ENCODE measurements at regions not wholly inside any gene's neighbourhood (a gene's known extent, or its start where the extent isn't known, plus 50 kb on each side); places are given as distances from the start of the nearest gene placed in this dataset.

DNA sequence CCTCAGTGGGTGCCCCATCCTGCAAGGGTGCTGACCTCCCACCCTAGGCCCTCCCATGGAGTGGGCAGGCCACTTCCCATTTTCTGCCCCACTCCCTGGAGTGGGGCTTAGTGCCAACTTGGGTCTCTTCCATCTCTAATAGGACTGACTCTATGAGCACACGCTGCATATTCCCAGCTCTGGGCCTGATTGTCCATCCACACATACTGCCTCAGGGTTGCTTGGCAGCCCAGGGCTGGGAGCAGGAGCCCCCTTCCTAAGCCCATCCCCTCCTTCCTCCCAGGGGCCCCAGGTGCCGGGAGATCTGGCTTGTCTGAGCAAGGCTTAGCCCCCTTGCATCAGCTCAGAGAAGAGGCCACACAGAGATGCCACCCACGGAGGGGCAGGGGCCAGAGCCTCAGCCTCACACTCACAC lies 55.1 kb downstream of the PJA1 start:
- DNase-seq (ENCODE audit: low spot score) = no peak

DNA sequence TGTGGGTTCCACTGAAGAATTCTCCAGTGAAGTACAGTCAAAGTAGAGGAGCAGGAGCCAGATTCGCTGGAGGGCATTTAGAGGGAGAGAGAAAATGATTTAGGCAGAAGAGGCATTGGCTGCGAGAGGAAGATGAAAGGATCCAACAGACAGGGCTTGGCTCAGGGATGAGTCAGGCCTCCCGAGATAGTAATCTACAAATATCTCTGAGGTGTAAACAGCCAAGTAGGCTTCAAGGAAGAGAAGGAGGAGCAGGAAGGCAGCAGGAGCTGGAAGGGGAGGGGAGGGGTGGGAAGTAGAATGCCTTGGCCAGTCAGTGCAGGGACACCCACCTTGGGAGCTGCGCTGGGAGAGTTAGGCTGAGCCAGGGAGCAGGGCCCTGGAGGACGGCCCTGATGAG lies 55.5 kb downstream of the PJA1 start:
- DNase-seq (ENCODE audit: low spot score) = no peak

DNA sequence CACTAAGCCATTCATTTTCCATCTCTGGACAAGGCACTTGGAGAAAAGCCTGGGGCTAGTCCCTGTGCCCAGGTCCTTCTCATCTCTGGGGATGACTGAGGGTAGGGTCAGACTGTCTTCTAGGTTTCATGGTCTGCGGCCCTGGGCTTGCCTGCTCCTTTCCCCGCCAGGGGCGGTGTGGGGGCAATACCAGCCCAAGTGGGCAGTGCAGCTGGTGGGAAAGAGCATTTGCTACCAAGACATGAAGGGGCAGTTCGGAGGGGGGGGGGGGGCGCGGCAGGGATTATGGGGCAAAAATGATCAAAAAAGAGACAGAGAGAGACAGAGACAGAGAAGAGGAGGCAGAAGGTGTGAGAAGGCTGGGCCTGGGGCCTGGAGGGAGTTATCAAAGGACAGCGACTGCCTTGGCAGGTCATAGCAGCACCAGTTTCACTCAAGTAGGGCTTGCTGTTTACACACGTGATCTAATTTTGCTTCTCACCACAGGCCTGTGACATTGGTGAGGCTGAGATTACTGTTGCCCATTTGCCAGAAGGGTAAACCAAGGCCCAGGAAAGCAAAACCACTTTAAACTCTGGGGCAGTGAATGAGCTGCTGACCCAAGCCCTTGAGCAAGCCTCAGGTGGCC lies 56.1 kb downstream of the PJA1 start:
- no peak for DNase-seq (ENCODE audit: low spot score)

DNA sequence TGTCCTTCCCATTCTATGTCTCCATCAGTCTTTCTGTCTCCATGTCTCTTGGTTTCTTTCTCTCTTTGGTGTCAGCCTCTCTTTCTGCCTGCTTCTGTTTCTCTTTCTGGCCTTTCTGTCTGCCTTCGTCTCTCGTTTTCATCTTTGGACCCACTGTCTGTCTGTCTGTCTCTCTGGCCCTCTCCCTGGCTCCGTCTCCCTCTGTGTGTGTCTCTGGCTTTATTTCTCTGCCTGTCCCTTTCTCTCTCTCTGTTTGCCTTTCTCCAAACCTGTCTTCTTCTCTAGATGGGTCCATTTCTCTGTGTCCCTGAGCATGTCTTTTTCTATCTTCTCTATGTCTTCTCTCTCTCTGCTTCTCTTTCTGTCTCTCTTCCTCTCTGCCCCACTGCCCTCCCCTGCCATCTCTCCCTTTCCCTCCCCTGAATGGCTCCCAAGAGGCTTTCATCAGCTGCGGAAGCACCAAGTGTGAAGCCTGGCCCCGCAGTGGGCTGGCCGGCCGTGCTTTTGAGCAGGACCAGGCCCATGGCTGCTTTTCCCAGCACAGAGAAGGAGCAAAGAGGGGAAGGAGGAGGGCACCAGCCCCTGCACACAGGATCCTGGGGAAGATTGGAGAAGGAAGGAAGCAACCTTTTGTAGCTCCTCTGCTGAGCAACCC lies 57.4 kb downstream of the PJA1 start:
- DNase-seq (ENCODE audit: low spot score) = no peak

DNA sequence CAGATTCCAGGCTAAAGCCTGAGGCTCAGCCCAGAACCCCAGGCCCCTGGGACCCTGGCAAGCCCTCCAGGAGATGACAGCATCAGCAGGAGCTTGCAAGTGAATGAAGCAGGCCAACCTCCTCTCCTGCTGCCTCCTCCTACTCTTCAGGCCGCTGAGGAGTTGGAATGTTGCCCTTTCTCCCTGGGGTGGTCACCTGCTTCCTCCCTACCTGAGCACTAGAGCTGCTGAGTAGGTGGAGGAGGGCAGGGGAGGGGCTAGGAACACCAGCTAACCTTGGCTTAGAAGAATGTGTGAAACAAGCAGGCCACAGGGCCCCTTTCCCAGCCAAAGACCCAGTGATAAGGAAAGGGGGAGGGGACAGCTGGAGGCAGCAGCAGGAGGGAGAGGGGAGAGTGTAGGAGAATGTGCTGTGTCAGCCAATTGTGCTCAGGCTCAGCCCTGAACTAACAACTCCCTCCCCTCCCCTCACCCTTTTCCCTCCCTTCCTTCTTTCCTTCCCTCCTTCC lies 58.0 kb downstream of the PJA1 start:
- no peak for DNase-seq (ENCODE audit: low spot score)

DNA sequence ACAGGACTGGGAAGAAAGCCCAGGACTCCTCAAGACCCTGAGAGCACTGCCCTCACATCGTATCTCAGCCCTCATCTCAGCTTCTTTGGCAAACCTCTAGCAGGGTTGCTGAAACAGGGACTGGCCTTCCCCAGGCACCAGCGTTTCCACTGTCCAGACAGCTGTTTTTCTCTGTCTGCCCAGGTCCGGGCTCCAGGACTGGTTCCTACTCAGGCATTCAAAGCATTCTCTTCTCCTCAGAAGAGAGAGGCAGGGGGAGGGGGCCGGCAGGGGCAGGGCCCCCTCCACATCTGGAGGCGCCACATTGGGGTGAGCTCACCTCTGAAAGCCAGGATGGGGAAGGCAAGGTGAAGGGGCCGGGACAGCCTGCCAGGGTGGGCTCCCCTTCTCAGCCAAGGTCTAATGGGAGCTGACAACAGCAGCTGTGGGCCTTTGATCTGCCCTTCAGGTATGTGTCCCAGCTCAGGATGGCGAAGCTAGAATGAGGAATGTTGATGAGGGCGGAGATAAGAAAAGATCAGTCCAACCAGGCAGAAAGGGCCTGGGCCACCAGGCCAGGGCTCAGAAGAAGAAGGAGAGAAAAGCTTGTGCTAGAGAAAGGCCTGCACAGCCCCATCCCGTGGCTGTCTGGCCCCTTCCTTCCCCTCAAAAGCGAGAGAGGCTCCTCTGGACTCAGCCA lies 60.4 kb downstream of the PJA1 start:
- no peak for DNase-seq (ENCODE audit: low spot score)

DNA sequence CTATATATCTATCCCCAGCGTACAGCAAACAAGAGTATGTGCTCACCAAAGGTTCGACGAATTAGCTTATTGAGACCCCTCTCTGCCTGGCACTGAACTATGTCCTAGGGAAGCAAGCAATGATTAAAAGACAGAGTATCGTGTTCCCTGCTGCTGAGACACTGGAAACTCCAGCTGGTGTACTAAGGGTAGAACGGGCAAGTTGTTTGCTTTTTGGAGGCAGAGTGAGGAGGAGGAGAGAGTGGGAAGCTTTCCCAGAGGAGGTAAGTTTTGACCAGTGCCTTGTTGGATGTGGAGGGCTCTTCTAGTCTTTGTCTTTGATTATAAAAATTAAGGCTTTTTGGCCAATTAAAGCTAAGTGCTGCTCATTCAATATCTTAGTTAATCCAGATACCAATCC lies 61.7 kb downstream of the PJA1 start:
- DNase-seq (ENCODE audit: low spot score) = no peak

DNA sequence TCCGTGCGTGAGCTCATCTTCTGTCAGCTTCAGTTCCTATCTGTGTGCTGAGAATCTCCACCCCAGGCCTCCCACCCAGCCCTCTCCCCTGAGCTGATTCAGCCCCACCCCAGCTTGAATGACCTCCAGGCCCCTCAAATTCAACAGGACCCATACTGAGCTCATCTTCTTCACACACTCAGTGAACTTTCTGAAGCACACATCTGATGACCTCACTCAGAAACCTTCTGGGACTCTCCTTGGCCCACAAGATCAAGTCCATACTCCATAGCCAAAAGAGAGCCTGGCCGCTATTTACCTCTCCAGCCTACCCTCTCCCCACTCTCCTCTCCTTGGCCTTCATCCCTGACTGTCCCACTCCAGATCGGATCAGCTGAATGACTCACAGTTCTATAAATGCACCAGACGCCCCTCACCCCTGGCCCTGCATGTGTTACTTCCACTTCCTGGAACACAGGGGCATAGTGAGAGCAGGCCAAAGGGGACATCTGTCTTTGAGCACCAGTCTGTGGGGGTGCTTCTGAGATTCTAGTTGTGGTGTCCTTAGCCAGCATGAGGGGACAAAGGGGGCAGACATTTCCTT lies 62.5 kb downstream of the PJA1 start:
- no peak for DNase-seq (ENCODE audit: low spot score)

DNA sequence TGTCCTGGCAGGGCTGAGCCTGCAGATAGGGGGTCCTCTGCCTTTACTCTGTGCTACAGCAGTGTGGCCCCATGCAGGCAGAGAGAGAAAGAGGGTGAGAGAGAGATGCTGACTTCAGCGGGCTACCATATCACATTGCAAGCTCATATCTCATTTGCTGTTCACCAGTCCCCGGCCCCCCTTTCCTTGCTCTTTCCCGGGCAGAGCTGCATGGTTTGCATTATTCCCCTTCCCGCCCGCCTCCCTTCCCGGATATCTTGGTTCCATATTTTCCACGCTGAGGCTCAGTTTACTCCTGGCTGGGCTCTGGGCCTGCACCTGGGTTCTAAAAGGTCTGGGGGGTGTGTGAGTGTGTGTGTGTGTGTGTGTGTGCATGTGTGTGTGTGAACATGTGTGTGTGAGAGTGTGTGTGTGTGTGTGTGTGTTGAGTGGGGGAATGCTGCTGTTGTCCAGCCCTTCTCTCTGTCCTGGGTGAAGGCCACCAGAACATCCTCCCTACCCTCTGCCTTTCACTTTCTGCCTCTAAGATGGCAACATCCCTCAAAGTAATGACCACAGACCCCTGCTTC lies 63.5 kb downstream of the PJA1 start:
- no peak for DNase-seq (ENCODE audit: low spot score)

DNA sequence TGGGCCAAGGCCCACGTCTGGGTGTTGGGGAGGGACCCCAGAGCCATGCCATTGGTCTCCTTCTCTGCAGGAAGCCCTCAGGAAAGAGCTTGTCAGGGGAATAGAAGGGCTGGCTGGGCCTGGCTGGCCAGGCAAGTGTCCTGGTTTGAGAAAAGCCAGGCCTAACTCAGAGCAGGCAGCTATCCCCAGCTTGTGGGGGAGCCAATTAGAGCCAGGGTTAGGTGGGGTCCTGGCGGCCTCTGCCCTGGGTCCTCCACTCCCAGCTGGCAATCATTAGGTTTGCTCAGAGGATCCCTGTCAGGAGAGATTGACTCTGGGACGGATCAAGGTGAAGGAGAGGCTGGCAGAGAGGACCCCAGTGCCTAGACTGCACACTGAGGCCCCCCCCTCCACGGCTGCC lies 64.8 kb downstream of the PJA1 start:
- DNase-seq (ENCODE audit: low spot score) = no peak

DNA sequence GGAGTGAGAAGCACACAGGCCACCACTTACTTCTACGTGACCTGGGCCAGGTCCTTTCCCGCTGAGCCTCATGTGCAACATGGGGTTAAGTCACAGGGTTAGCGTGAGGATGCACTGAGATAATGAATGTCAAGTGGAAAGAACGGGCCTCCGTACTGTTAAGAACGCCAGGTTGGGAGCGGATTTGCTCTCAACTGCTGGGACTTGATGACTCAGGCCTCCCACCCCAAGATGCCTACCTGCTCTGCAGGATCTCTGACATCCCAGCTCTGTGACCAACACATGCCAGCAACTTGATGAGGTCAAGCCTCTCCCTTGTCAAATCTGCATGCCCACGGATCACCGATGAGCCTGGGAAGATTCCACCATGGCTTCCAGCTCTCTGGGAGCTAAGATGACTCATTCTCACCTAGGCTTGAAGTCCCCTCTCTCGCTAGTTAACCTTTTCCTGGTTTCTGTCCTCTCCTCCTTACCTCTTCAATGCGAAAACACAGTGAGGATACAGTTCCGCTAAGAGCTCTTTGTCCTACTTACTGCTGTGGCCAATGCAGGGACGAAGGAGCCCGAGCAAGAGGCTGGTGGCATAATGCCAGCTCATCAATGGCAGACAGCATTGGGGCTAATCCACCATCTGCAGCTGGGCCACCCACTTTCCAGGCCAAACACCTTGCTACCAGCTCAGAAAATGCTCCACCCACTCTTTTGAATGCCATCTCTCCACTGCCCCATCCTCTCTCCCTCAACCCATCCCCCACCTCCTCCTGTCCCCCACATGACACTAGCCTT lies 67.6 kb downstream of the PJA1 start:
- no peak for DNase-seq (ENCODE audit: low spot score)

DNA sequence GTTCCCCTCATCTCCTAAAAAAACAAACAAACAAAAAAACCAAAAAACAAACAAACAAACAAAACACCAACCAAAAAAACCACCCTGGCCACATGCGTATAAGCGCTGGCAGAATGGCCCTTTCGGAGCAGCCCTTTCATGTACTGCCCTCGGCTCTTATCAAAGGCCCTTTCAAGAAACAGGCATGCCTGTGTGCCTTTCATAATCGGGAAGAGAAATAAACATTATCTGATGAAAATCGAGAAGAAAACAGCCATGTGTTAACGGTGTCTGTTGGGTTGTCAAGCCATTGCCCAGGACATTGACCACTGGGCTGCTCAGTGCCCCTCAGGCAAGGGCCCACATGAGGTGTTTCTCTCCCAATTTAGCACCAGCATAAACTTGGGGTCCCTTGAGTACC lies 68.3 kb downstream of the PJA1 start:
- no peak for DNase-seq (ENCODE audit: low spot score)

DNA sequence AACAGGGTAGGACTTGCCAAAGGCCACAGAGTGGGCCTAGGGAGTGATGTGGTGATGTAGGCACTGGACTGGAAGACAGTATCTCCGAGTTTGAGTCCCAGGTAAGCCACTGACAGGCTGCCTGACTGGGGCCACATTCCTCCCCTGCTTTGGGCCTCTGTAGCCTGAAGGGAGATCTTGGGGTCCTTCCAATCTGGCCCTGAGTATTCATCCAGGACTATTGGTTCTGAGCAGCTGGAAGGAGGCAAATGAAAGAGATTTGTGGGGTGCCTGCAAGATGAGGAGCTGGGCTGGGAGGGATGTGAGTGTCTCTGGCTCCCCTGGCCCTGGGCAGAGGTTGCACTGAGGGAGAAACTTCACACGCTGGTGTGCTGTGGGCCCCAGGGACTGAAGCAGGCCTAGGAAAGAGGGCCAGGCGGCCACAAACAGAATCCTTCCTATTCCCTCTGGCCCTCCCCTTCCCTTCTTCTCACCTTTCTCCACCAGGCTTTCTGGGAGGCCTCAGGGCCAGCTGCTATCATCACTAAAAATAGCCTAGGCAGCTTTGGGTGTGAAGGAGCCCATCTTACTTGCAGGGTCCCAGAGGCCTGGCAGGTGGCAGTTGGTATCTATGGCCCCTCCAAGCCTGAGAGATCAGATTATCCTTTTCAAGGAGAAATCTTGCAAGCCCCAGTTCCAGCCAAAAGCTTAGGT lies 70.1 kb downstream of the PJA1 start:
- no peak for DNase-seq (ENCODE audit: low spot score)

DNA sequence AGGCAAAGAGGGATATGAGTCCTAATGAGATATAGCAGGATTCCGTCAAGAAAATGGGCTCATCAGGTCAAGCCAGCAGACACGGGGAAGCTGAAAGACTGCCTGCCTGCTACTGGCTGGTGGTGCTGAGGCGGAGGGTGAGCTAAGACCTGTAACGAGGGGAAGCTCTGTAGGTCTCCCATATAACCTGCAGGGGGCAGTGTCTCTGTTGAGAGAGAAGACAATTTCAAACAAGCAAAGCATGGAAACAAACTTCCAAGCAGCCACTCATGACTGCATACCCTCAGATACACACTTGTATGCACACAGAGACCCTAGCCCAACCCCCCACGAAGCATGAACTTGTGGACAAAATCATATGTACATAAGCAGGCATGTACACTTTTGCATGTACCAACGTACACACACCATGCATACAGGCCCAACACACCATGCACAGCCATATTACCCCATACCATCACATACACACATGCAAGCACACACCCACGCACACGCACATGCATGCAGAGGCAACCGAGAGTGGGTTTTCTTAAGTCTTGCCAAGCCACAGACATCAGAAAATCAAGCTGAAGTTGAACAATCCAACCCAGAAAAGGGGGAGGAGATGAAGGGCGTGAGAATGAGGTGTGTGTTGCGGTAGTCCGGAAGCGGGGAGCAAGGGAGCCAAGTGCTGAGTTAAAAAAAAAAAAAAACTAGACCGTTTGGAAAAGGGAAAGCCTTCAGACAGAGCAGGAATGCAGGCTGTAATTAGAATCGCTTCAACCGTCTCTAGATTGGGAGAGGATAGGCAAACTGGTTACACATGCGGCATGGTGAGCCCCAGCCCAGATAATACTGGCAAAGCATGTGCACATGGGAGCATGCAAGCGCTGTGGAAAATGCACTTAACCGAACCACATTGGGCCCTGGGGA lies 71.0 kb downstream of the PJA1 start:
- DNase-seq (ENCODE audit: low spot score) = peak; percentile 25

DNA sequence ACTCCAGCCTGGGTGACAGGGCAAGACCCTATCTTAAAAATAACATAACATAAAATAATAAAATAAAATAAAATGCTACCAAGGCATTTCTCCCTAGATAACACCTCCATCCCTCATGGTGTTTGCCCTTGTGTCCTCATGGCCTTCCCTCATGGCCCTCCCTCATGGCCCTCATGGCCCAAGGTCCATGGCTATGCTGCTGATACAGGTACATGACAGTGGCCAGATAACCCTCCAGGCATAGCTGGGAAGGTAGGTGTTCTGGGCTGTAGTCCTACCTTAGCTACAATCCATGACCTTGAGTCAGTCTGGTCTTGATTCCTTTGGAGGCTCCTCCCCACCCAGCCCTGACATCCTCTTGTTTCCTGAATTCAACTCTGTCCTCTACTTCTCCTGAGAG lies 75.2 kb downstream of the PJA1 start:
- DNase-seq (ENCODE audit: low spot score) = no peak

DNA sequence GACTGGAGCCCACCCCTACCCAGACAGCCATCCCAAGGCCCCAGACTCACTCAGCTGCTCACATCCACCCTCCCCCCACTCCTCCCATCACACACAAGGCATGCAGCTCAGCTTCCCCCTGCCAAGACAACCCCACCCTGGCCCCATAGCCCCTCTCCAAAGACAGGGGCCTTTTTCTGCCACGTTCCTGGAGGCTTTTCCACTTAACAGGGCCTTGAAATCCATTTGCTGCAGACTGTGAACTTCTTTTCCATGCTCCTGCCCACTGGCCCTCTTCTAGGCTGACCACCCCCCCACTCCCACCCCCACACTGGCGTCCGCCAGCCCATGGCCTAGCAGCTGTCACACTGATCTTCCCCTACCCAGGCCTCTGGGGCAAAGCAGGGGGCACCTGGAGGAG lies 76.0 kb downstream of the PJA1 start:
- no peak for DNase-seq (ENCODE audit: low spot score)

DNA sequence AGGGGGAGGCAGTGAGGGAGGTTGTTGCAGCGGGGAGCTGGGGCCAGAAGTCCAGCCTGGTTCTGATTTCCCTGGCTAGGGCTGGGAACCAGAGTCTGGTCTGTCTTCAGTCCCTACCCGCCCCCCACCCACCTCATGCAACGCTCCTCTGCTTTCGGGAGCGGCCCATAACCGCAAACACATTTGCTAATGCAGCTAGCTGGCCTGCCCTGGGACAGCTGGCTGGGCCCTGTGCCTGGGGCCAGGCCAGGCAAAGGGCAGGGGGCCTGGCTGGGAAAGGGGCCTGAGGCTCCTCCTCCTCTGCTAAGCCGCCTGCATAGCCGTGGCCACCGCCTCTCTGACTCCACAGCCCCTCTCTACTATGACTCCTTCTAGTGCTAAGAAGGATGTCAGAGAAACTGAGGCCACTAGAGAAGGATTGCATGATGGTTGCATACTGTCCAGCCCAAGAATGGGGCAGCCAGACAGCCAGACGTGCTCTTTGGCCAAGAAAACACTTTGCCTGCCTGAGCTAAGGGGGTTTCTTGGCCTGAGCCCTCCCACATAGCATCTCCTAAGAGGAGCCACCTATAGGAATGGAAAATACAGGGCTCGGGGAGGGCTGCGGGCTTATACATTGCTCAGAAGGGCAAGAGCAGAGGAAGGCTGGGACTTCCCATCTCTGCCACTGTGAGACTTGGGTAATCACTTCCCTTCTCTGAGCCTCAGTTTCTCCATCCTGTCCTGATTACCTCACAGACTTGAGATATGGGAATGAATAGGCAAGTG lies 76.9 kb downstream of the PJA1 start:
- DNase-seq (ENCODE audit: low spot score) = no peak

DNA sequence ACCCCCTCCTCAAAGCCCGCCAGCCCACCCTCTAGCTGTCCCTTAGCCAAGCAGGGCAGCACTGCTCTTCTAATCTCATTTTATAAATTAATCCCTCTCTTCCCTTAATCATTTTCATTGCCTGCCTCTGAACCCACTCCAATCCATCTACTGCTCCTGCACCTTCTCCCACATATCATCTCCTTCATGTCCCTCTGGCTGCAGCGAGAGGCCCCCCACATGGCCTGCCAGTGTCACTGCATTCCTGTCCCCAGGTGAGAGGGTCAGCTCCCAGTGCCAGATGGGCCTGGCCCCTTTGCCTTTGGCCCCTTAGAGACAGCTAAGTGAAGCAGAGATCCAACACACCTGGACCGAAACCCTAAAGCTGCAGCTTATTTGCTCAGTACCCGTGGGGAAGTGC lies 79.4 kb downstream of the PJA1 start:
- no peak for DNase-seq (ENCODE audit: low spot score)

DNA sequence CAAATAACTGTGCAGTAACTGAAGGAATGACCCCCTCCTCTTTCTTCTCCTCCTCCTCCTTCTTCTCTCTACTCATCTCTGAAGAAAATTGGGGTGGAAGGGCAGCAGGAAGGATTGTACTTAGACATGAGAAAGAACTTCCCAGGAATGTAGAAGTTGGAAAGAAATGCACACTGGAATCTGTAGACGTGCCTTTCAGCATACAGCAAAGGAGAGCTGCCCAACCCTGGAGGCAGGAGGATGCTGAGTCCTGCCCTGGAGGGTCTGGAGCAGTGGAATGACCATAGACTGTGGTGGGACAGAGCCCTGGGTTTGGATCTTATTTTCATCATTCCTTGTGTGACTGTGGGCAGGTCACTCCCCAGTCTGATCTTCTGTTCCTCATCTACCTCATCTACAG lies 80.1 kb downstream of the PJA1 start:
- DNase-seq (ENCODE audit: low spot score) = no peak

DNA sequence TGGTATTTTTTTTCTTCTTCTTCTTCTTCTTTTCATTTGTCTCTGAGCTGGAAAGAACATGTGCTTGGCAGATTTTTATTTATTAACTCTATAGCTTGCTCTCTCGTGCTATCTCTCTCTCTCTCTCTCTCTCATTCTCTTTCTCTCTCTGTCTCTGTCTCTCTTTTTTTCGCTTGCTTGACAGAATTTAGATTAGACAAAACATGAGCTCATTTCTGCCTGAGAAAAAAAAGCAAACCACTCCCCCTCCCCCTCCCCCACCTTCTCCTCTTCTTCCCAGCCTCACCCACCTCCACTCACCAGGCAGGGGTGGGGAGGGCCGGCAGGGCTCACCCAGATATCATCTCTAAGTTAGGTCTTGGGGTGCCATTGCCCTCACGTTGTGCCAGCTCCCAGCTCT lies 81.5 kb downstream of the PJA1 start:
- no peak for DNase-seq (ENCODE audit: low spot score)
